HEK293 (cell line): ENCODE measurements at regions not wholly inside any gene's neighbourhood (a gene's known extent, or its start where the extent isn't known, plus 50 kb on each side); places are given as distances from the start of the nearest gene placed in this dataset.

Source experiments
- CTCF ChIP-seq: fragments of 450-650 bp; formaldehyde crosslinking; IDR thresholded peaks from 2 replicates; pipeline ENCODE4 v1.5.1; 2016; ENCODE audit warnings: missing biosample characterization, missing genetic modification characterization
- ZBTB11 ChIP-seq: fragments of 450-650 bp; formaldehyde crosslinking; conservative IDR thresholded peaks from 2 replicates; pipeline ENCODE4 v1.5.1; 2016; ENCODE audit warnings: low read depth, missing biosample characterization, missing genetic modification characterization
- ZNF664 ChIP-seq: fragments of 450-650 bp; formaldehyde crosslinking; IDR thresholded peaks from 2 replicates; pipeline ENCODE4 v1.5.1; 2016; ENCODE audit warnings: missing biosample characterization, missing genetic modification characterization

GRCh38 chr9:134262035-134262434 lies 64.2 kb upstream of the RXRA start:
- TF ChIP-seq CTCF (tag by site-specific recombination) (no peak), ZNF664 (tag by site-specific recombination) (no peak), ZBTB11 (tag by site-specific recombination) (no peak)
